ENCODE measurements at regions not wholly inside any gene's neighbourhood (a gene's known extent, or its start where the extent isn't known, plus 50 kb on each side); places are given as distances from the start of the nearest gene placed in this dataset.

DNA sequence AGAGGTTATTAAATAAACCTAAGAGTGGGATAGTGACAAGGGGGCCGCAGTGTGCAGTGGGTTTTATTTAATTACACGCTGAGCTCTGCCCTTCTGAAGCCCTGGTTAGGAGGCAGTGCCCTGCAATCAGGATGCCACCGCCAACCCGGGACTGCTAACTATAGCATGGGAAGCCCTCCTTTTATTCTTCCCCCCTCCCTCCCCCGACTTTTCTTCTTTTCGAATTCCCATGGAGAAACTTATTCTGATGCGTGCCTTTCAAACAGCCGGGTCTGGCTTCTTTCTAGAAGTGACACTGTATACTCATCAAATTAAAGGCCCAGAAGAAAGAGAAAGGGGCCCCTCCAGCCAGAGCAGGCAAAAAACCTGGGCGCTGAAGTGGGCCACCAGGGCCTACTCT is 91.3 kb upstream of the ANO1 start:
- TF ChIP-seq ELF4 (IDR thresholded peaks at IDR 0.05) = no peak
- TF ChIP-seq SUZ12 (IDR thresholded peaks at IDR 0.05) = no peak
- TF ChIP-seq HDGF (IDR thresholded peaks at IDR 0.05; ENCODE audit: borderline replicate concordance) = no peak
- TF ChIP-seq SP1 (IDR thresholded peaks at IDR 0.05) = no peak
- no peak for TF ChIP-seq FOXM1 (IDR thresholded peaks at IDR 0.05; ENCODE audit: borderline replicate concordance)
- TF ChIP-seq TARDBP (IDR thresholded peaks at IDR 0.05) = no peak
- TF ChIP-seq BHLHE40 (IDR thresholded peaks at IDR 0.05; ENCODE audit: borderline replicate concordance) = no peak
- no peak for TF ChIP-seq NFRKB (IDR thresholded peaks at IDR 0.05)
- TF ChIP-seq PKNOX1 (IDR thresholded peaks at IDR 0.05) = no peak
- no peak for TF ChIP-seq FOXK2 (IDR thresholded peaks at IDR 0.05)
- no peak for TF ChIP-seq CTBP1 (IDR thresholded peaks at IDR 0.05; ENCODE audit: borderline replicate concordance)
- no peak for TF ChIP-seq FOXA1 (IDR thresholded peaks at IDR 0.05)
